WTC11 (cell line): ENCODE measurements at regions not wholly inside any gene's neighbourhood (a gene's known extent, or its start where the extent isn't known, plus 50 kb on each side); places are given as distances from the start of the nearest gene placed in this dataset.
A peak's percentile ranks its signal among the peaks of the same experiment; 100 is the strongest.

Source experiments
- MYBL2 ChIP-seq: sonication (generic); formaldehyde crosslinking; IDR thresholded peaks from 2 replicates; pipeline ENCODE4 v1.8.1; 2023; ENCODE audit warnings: mild to moderate bottlenecking, moderate library complexity, missing genetic modification reagents
- NR1H2 ChIP-seq: sonication (generic); formaldehyde crosslinking; IDR thresholded peaks from 2 replicates; pipeline ENCODE4 v1.9.0; 2021; ENCODE audit warnings: mild to moderate bottlenecking, moderate library complexity, missing genetic modification reagents
- SP1 ChIP-seq: sonication (generic); formaldehyde crosslinking; conservative IDR thresholded peaks from 2 replicates; pipeline ENCODE4 v1.8.1; 2022; ENCODE audit warnings: missing genetic modification reagents
- TF ChIP-seq, protein P1 (sequence below): sonication (generic); formaldehyde crosslinking; IDR thresholded peaks from 2 replicates; pipeline ENCODE4 v1.8.0; 2022; ENCODE audit warnings: mild to moderate bottlenecking, missing genetic modification reagents
- TF ChIP-seq, protein P2 (sequence below): fragments of 200-600 bp; IDR thresholded peaks from 2 replicates; pipeline ENCODE4 v1.8.0; 2022; ENCODE audit warnings: antibody characterized with exemption

DNA sequence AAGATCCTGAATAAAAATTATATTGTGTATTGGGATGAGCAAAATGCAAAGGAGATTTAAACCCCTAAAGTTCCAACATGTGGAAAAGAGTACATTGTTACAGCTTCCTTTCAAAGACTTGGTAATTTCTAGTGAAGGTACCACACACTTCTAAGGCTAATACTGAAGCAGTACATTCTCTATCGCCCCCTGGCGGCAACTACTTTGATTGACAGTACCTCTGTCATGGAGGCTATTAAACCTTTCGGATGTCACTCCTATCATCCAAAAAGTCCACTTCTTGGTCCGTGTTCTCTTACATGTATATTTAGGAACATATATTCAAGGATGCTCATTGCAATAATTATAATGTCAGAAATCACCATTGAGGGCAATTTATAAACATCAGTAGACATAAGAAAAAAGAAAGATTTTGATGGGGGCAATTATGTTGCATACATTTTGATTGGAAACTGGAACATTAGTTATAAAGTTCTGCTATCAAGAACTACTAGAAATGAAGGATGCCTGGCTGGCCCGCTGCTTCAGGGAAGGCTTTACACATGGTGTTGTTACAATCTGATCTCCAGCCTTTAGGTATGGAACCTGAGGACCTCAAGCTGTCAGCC lies 601.6 kb downstream of the CPS1 start:
- TF ChIP-seq, protein P1, sequence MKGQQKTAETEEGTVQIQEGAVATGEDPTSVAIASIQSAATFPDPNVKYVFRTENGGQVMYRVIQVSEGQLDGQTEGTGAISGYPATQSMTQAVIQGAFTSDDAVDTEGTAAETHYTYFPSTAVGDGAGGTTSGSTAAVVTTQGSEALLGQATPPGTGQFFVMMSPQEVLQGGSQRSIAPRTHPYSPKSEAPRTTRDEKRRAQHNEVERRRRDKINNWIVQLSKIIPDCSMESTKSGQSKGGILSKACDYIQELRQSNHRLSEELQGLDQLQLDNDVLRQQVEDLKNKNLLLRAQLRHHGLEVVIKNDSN (CRISPR knock-in tag), result no peak
- TF ChIP-seq, protein P2, sequence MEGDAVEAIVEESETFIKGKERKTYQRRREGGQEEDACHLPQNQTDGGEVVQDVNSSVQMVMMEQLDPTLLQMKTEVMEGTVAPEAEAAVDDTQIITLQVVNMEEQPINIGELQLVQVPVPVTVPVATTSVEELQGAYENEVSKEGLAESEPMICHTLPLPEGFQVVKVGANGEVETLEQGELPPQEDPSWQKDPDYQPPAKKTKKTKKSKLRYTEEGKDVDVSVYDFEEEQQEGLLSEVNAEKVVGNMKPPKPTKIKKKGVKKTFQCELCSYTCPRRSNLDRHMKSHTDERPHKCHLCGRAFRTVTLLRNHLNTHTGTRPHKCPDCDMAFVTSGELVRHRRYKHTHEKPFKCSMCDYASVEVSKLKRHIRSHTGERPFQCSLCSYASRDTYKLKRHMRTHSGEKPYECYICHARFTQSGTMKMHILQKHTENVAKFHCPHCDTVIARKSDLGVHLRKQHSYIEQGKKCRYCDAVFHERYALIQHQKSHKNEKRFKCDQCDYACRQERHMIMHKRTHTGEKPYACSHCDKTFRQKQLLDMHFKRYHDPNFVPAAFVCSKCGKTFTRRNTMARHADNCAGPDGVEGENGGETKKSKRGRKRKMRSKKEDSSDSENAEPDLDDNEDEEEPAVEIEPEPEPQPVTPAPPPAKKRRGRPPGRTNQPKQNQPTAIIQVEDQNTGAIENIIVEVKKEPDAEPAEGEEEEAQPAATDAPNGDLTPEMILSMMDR, result peak; percentile 82
- TF ChIP-seq SP1 (no peak), NR1H2 (CRISPR knock-in tag) (no peak), MYBL2 (no peak)
